HEK293 (cell line): ENCODE measurements at regions not wholly inside any gene's neighbourhood (a gene's known extent, or its start where the extent isn't known, plus 50 kb on each side); places are given as distances from the start of the nearest gene placed in this dataset.

ENCODE experiments used
- CTCF ChIA-PET: fragments of 350-600 bp; formaldehyde crosslinking; extraction: SDS; loops from one replicate; lab custom pipeline; 2021; ENCODE audit warnings: antibody characterized with exemption; lab: Yijun Ruan, JAX
- POLR2A ChIA-PET: fragments of 300-600 bp; formaldehyde crosslinking; extraction: SDS; loops from one replicate; lab custom pipeline; 2020; ENCODE audit warnings: antibody characterized with exemption, inconsistent platforms; lab: Yijun Ruan, JAX
- H3K27ac ChIP-seq: fragments of 200-500 bp; sonication (Bioruptor generic); 2 replicates; pipeline ENCODE4 v1.5.1; 2014; ENCODE audit warnings: low read depth, low read length, control low read depth, inconsistent platforms; ENCODE audit errors: extremely low read depth
- H3K36me3 ChIP-seq, 2 experiments: fragments of 200-500 bp in 1 of 2; sonication (Bioruptor generic) in 1 of 2; 1 replicate in 1 of 2; 2 replicates in 1 of 2; pipeline ENCODE4 v1.5.1; 2014 to 2017; ENCODE audit warnings: inconsistent platforms in 2 of 2, low read length in 2 of 2; ENCODE audit not compliant: control insufficient read depth in 2 of 2, insufficient read depth in 1 of 2
- H3K4me1 ChIP-seq: fragments of 200-500 bp; sonication (Bioruptor generic); 2 replicates; pipeline ENCODE4 v1.5.1; 2014; ENCODE audit warnings: mild to moderate bottlenecking, low read length, inconsistent platforms; ENCODE audit not compliant: control insufficient read depth, insufficient read depth
- H3K4me3 ChIP-seq: 2 replicates; pipeline ENCODE4 v1.5.1; 2011; ENCODE audit warnings: low read depth, mild to moderate bottlenecking, control low read depth, low read length, moderate library complexity
- H3K9me3 ChIP-seq: fragments of 200-500 bp; sonication (Bioruptor generic); 2 replicates; pipeline ENCODE4 v1.5.1; 2014; ENCODE audit warnings: low read depth, low read length, inconsistent platforms; ENCODE audit not compliant: control insufficient read depth, insufficient read depth
- PBX3 ChIP-seq: sonication (generic); formaldehyde crosslinking; IDR thresholded peaks from 2 replicates; pipeline ENCODE4 v1.8.1; 2022; ENCODE audit warnings: mild to moderate bottlenecking, moderate library complexity, missing genetic modification reagents
- PRDM1 ChIP-seq: fragments of 450-650 bp; formaldehyde crosslinking; IDR thresholded peaks from 2 replicates; pipeline ENCODE4; 2016; ENCODE audit warnings: missing biosample characterization, missing genetic modification characterization
- YY1 ChIP-seq: fragments of 450-650 bp; formaldehyde crosslinking; IDR thresholded peaks from 2 replicates; pipeline ENCODE4 v1.5.1; 2018; ENCODE audit warnings: missing biosample characterization, missing genetic modification characterization
- YY2 ChIP-seq: fragments of 450-650 bp; formaldehyde crosslinking; IDR thresholded peaks from 2 replicates; pipeline ENCODE4 v1.5.1; 2016; ENCODE audit warnings: missing biosample characterization, missing genetic modification characterization
- ZNF202 ChIP-seq: fragments of 450-650 bp; formaldehyde crosslinking; IDR thresholded peaks from 2 replicates; pipeline ENCODE4 v1.5.1; 2016; ENCODE audit warnings: missing biosample characterization, missing genetic modification characterization, borderline replicate concordance
- ZNF214 ChIP-seq: fragments of 450-650 bp; formaldehyde crosslinking; IDR thresholded peaks from 2 replicates; pipeline ENCODE4 v1.5.1; 2017; ENCODE audit warnings: missing biosample characterization, mild to moderate bottlenecking, missing genetic modification characterization, borderline replicate concordance
- ZNF404 ChIP-seq: fragments of 450-650 bp; formaldehyde crosslinking; IDR thresholded peaks from 2 replicates; pipeline ENCODE4 v1.5.1; 2017; ENCODE audit warnings: missing biosample characterization, missing genetic modification characterization
- ZNF521 ChIP-seq: fragments of 450-650 bp; formaldehyde crosslinking; IDR thresholded peaks from 2 replicates; pipeline ENCODE4 v1.5.1; 2017; ENCODE audit warnings: missing biosample characterization, mild to moderate bottlenecking, missing genetic modification characterization
- ZNF555 ChIP-seq: fragments of 450-650 bp; formaldehyde crosslinking; conservative IDR thresholded peaks from 2 replicates; pipeline ENCODE4 v1.5.1; 2017; ENCODE audit warnings: missing biosample characterization, mild to moderate bottlenecking, missing genetic modification characterization, inconsistent platforms
- ZNF596 ChIP-seq: fragments of 450-650 bp; IDR thresholded peaks from 2 replicates; pipeline ENCODE4 v1.5.0; 2018; ENCODE audit warnings: missing biosample characterization, mild to moderate bottlenecking, missing genetic modification characterization, moderate library complexity
- ZNF658 ChIP-seq: fragments of 450-650 bp; formaldehyde crosslinking; IDR thresholded peaks from 2 replicates; pipeline ENCODE4; 2016; ENCODE audit warnings: missing biosample characterization, missing genetic modification characterization
- ZNF664 ChIP-seq: fragments of 450-650 bp; formaldehyde crosslinking; IDR thresholded peaks from 2 replicates; pipeline ENCODE4 v1.5.1; 2016; ENCODE audit warnings: missing biosample characterization, missing genetic modification characterization
- ZNF830 ChIP-seq: fragments of 450-650 bp; IDR thresholded peaks from 2 replicates; pipeline ENCODE4 v1.5.0; 2018; ENCODE audit warnings: missing biosample characterization, missing genetic modification characterization, low read depth, mild to moderate bottlenecking, moderate library complexity
- TF ChIP-seq, protein P1 (sequence below): fragments of 450-650 bp; formaldehyde crosslinking; IDR thresholded peaks from 2 replicates; pipeline ENCODE4 v1.5.1; 2017; ENCODE audit warnings: missing biosample characterization, missing genetic modification characterization
- TF ChIP-seq, protein P2 (sequence below): fragments of 450-650 bp; formaldehyde crosslinking; IDR thresholded peaks from 2 replicates; pipeline ENCODE4 v1.5.0; 2017; ENCODE audit warnings: missing biosample characterization, missing genetic modification characterization, borderline replicate concordance

GRCh38 chrX:138925330-138925729 is 213.8 kb upstream of the FGF13 start:
- TF ChIP-seq, protein P1, sequence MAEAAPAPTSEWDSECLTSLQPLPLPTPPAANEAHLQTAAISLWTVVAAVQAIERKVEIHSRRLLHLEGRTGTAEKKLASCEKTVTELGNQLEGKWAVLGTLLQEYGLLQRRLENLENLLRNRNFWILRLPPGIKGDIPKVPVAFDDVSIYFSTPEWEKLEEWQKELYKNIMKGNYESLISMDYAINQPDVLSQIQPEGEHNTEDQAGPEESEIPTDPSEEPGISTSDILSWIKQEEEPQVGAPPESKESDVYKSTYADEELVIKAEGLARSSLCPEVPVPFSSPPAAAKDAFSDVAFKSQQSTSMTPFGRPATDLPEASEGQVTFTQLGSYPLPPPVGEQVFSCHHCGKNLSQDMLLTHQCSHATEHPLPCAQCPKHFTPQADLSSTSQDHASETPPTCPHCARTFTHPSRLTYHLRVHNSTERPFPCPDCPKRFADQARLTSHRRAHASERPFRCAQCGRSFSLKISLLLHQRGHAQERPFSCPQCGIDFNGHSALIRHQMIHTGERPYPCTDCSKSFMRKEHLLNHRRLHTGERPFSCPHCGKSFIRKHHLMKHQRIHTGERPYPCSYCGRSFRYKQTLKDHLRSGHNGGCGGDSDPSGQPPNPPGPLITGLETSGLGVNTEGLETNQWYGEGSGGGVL = 0 out of 2 replicates have a peak, but pooled peaks have one; percentile 23
- no peak for TF ChIP-seq ZNF404 (tag by site-specific recombination)
- POLR2A ChIA-PET = no interaction called here
- Histone ChIP-seq H3K9me3 (no peaks in the 10 kb centered on the region), H3K36me3 (no peaks in the 10 kb centered on the region), H3K4me1 (no peaks in the 10 kb centered on the region), H3K4me3 (no peak overlapping the region), H3K27ac (no peak overlapping the region)
- CTCF ChIA-PET = interaction anchor here (0.6 to 0.7 kb wide), 3 partner anchors 78 to 628 kb away, joined by 3 to 7 read pairs (median 4); no protein-coding TSS in a partner anchor

DNA sequence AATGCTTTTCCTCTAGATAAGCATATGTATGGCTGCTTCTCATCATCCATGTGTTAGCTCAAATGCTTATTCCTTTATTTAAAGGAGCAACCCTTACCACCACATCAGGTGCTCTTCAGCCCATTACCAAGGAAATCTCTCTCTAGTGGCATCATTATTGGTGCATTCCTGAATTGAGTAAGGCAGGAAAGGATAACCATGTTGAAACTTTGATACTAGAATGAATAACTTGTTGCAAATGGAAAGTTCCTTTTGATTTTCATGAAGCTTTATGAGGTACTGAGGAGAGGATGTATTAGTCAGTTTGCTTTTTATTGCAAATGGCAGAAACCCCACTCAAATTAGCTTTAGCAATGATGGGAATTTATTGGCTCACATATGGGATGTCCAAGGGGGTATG is 212.3 kb upstream of the FGF13 start:
- Histone ChIP-seq H3K4me3 (no peak overlapping the region), H3K9me3 (no peaks in the 10 kb centered on the region), H3K36me3 (no peaks in the 10 kb centered on the region), H3K4me1 (no peaks in the 10 kb centered on the region), H3K27ac (no peak overlapping the region)
- POLR2A ChIA-PET = no interaction called here
- CTCF ChIA-PET = no interaction called here
- TF ChIP-seq ZNF202 = no peak
- TF ChIP-seq YY2 = no peak
- TF ChIP-seq YY1 (tag by site-specific recombination) = no peak

DNA sequence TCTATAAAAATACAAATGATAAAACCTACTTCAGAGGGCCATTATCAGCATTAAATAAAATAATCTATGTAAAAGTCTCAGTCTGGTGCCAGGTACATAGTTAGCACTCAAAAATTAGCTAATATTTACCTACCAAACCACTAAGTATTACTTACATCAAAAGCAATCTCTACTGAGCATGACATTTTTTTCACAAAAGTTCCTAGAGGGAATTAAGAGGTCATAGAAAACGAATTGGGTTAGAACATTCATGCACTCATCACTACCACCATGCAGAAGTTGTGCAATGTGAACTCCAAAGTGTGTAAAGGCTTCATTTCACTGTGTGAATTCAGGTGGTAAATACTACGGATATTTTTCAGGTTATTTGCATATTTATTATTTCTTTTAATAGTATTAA is 209.5 kb upstream of the FGF13 start:
- TF ChIP-seq PRDM1 = no peak
- no peak for TF ChIP-seq ZNF664 (tag by site-specific recombination)
- TF ChIP-seq YY1 (tag by site-specific recombination) = no peak
- no peak for TF ChIP-seq ZNF521 (tag by site-specific recombination)
- TF ChIP-seq ZNF214 (tag by site-specific recombination) = no peak
- TF ChIP-seq, protein P2, sequence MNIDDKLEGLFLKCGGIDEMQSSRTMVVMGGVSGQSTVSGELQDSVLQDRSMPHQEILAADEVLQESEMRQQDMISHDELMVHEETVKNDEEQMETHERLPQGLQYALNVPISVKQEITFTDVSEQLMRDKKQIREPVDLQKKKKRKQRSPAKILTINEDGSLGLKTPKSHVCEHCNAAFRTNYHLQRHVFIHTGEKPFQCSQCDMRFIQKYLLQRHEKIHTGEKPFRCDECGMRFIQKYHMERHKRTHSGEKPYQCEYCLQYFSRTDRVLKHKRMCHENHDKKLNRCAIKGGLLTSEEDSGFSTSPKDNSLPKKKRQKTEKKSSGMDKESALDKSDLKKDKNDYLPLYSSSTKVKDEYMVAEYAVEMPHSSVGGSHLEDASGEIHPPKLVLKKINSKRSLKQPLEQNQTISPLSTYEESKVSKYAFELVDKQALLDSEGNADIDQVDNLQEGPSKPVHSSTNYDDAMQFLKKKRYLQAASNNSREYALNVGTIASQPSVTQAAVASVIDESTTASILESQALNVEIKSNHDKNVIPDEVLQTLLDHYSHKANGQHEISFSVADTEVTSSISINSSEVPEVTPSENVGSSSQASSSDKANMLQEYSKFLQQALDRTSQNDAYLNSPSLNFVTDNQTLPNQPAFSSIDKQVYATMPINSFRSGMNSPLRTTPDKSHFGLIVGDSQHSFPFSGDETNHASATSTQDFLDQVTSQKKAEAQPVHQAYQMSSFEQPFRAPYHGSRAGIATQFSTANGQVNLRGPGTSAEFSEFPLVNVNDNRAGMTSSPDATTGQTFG (tag by site-specific recombination) = no peak
- TF ChIP-seq ZNF658 (tag by site-specific recombination) = no peak
- no peak for TF ChIP-seq ZNF555 (tag by site-specific recombination)
- TF ChIP-seq ZNF596 (tag by site-specific recombination) = no peak
- TF ChIP-seq ZNF830 = no peak
- TF ChIP-seq PBX3 = no peak
- no peaks in the 10 kb centered on the region for H3K9me3 ChIP-seq
- ChIA-PET POLR2A (no interaction called here), CTCF (interaction anchor here (0.7 kb wide), 1 partner anchor 152 kb away, joined by 3 read pairs; no protein-coding TSS in a partner anchor)
- no peak overlapping the region for H3K27ac ChIP-seq
- H3K4me1 ChIP-seq = no peaks in the 10 kb centered on the region
- H3K4me3 ChIP-seq = no peak overlapping the region
- no peaks in the 10 kb centered on the region for H3K36me3 ChIP-seq
